Activated T-helper 1 cell treated with anti-CD3 and anti-CD28 coated beads, Interleukin-12 subunit alpha, Interleukin-12 subunit beta, Interleukin-2, Interleukin-4 antibody, amounts not matched to agents 30 ng/mL and 10 ng/mL and 1 ng/mL, durations not matched to agents 14 hours and 24 hours and 36 hours (primary cell): ENCODE measurements at regions not wholly inside any gene's neighbourhood (a gene's known extent, or its start where the extent isn't known, plus 50 kb on each side); places are given as distances from the start of the nearest gene placed in this dataset.

Source experiments
- DNase-seq: peaks from one replicate; pipeline ENCODE4 v3.0.0; 2021; ENCODE audit warnings: low spot score
- H3K27ac Mint-ChIP-seq: one replicate; pipeline ENCODE4 v1.8.0; 2021; ENCODE audit warnings: mild to moderate bottlenecking, mixed read lengths
- H3K27me3 Mint-ChIP-seq: one replicate; pipeline ENCODE4 v1.8.0; 2022; ENCODE audit warnings: mild to moderate bottlenecking, moderate library complexity, mixed read lengths; ENCODE audit not compliant: insufficient read depth
- H3K36me3 Mint-ChIP-seq: one replicate; pipeline ENCODE4 v1.8.0; 2021; ENCODE audit warnings: low read depth, mixed read lengths
- H3K4me1 Mint-ChIP-seq: one replicate; pipeline ENCODE4 v1.8.0; 2021; ENCODE audit warnings: low read depth, mixed read lengths
- H3K4me3 Mint-ChIP-seq: one replicate; pipeline ENCODE4 v1.8.0; 2021; ENCODE audit warnings: mild to moderate bottlenecking, moderate library complexity, mixed read lengths
- H3K9me3 Mint-ChIP-seq: one replicate; pipeline ENCODE4 v1.8.0; 2021; ENCODE audit warnings: mixed read lengths
- intact Hi-C: fragments of 100-400 bp; cut with micrococcal nuclease; formaldehyde crosslinking; loops from one replicate; pipeline ENCODE4 v1.15.1; 2024

DNA sequence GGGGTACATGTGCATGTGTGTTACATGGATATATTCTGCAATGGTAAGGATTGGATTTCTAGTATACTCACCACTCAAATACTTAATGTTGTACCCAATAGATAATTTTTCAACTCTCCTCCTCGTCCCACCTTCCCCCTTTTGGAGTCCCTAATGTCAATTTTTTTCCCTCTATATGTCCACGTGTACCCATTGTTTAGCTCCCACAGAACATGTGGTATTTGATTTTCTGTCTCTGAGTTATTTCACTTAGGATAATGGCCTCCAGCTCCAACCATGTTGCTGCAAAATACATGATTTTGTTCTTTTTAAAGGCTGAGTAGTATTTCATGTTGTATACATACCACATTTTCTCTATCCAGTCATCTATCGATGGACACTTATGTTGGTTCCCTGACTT is 97.2 kb upstream of the TMTC1 start:
- no peak for DNase-seq
- Mint-ChIP-seq H3K27ac (no peak overlapping the region), H3K27me3 (no peaks in the 10 kb centered on the region), H3K9me3 (no peaks in the 10 kb centered on the region), H3K4me1 (no peaks in the 10 kb centered on the region), H3K36me3 (no peaks in the 10 kb centered on the region), H3K4me3 (no peak overlapping the region)
- intact Hi-C loops = loop anchor here (5.0 kb wide), 1 partner anchor 274 kb away; no protein-coding TSS in a partner anchor

DNA sequence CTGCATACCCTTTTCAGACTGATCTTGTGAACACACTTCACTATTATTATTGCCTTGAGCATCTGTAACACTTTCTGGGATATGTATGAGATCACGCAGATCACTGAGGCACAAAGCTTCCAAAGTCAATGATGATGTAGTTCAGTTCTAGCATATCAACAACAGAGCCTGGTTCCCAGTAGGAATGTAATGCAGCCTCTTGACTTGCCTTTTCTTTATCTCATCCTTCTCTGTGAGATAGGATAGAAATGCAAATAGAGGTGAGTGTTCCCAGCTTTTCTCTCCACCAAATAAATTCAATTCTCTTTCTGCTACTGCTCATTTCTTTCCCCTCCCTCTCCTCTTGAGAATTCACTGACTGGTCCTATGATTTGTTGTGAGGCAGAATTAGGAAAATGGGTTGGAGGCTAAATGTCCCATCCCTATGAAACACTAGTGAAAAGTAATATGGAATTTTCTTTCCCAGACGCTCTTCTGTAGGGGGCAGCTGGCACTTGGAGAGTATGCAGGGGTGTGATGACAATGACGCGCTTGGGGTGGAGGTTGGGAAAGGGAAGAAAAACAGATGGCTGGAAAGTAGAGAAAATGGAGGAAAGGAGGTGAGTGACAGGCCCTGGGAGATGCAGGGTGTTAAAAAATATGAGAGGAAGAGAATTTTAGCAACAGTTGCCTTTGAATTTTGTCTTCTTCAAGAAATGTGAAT is 96.0 kb upstream of the TMTC1 start:
- H3K27me3 Mint-ChIP-seq = no peaks in the 10 kb centered on the region
- no peak for DNase-seq
- intact Hi-C loops = loop anchor here (5.0 kb wide), 1 partner anchor 272 kb away; no protein-coding TSS in a partner anchor
- H3K27ac Mint-ChIP-seq = no peak overlapping the region
- no peaks in the 10 kb centered on the region for H3K36me3 Mint-ChIP-seq
- no peak overlapping the region for H3K4me3 Mint-ChIP-seq
- no peaks in the 10 kb centered on the region for H3K4me1 Mint-ChIP-seq
- peaks cover 5% of the 10 kb centered on the region for H3K9me3 Mint-ChIP-seq

DNA sequence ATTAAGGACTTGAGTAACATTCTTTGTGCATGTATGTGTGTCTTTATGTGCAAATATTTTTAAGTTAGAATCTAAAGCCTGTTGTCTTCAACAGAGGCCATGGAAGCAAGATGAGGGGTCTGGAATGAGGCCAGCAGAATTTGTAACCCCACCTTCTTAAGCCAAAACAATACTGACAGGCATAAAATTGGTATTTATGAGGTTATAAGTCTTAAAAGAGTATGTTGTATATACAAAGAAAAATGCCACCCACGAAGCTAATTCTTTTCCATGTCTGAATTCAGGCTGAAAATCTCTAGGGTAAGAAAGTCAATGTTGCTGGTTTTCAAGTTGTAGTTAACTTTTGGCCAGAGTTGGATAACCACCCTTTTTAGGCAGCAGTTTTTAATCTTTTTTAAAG is 86.2 kb upstream of the TMTC1 start:
- no peak for DNase-seq
- Mint-ChIP-seq H3K36me3 (no peaks in the 10 kb centered on the region), H3K27ac (no peak overlapping the region), H3K9me3 (no peaks in the 10 kb centered on the region), H3K4me3 (no peak overlapping the region), H3K27me3 (no peaks in the 10 kb centered on the region), H3K4me1 (no peaks in the 10 kb centered on the region)
- intact Hi-C loops = no loop called here

GRCh38 chr12:29867823-29868222 is 84.1 kb upstream of the TMTC1 start:
- no peaks in the 10 kb centered on the region for H3K36me3 Mint-ChIP-seq
- H3K9me3 Mint-ChIP-seq = no peaks in the 10 kb centered on the region
- no peaks in the 10 kb centered on the region for H3K27me3 Mint-ChIP-seq
- H3K4me1 Mint-ChIP-seq = no peaks in the 10 kb centered on the region
- intact Hi-C loops = no loop called here
- no peak for DNase-seq
- no peak overlapping the region for H3K27ac Mint-ChIP-seq
- no peak overlapping the region for H3K4me3 Mint-ChIP-seq

DNA sequence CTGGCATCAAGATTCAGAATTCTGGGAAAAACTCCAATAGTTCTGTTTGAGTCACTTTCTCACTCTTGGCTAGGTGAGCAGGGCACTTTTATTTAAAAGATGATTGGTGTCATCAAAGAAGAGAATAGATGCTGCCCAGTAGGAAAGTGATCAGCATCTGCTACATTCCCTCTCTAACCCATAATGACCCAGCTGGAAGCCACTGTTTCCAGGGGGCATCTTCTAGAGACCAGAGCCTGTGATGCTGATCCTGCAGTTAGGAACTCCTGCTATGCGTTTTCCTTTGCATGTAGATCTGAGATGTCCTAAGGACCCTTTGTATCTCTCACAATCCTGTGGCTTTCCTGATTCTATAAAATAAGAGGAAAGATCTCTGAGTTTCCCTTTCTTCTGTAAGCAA is 79.9 kb upstream of the TMTC1 start:
- Mint-ChIP-seq H3K9me3 (no peaks in the 10 kb centered on the region), H3K36me3 (no peaks in the 10 kb centered on the region), H3K4me3 (no peak overlapping the region), H3K27ac (no peak overlapping the region), H3K4me1 (no peaks in the 10 kb centered on the region), H3K27me3 (no peaks in the 10 kb centered on the region)
- intact Hi-C loops = no loop called here
- no peak for DNase-seq

GRCh38 chr12:29858270-29858786 is 74.6 kb upstream of the TMTC1 start:
- Mint-ChIP-seq H3K27me3 (no peaks in the 10 kb centered on the region), H3K27ac (no peak overlapping the region), H3K9me3 (no peaks in the 10 kb centered on the region), H3K4me3 (no peak overlapping the region), H3K4me1 (no peaks in the 10 kb centered on the region), H3K36me3 (no peaks in the 10 kb centered on the region)
- no peak for DNase-seq
- intact Hi-C loops = no loop called here

DNA sequence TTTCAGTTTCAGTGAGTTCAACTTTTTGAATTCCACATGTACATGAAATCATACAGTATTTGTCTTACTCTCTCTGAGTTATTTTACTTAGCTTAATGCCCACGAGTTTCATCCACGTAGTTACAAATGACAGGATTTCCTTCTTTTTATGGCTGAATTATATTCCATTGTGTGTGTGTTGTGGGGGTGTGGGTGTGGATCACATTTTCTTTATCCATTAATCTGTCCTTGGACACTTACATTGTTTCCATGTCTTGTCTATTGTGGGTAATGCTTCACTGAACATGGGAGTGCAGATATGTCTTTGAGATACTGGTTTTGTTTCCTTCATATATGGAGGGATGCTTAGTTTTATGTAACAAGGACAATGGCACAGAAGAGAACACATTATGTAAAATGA is 63.5 kb upstream of the TMTC1 start:
- Mint-ChIP-seq H3K27ac (no peak overlapping the region), H3K4me1 (no peaks in the 10 kb centered on the region), H3K36me3 (no peaks in the 10 kb centered on the region), H3K9me3 (peaks cover 12% of the 10 kb centered on the region), H3K27me3 (no peaks in the 10 kb centered on the region), H3K4me3 (no peak overlapping the region)
- DNase-seq = no peak
- intact Hi-C loops = no loop called here

DNA sequence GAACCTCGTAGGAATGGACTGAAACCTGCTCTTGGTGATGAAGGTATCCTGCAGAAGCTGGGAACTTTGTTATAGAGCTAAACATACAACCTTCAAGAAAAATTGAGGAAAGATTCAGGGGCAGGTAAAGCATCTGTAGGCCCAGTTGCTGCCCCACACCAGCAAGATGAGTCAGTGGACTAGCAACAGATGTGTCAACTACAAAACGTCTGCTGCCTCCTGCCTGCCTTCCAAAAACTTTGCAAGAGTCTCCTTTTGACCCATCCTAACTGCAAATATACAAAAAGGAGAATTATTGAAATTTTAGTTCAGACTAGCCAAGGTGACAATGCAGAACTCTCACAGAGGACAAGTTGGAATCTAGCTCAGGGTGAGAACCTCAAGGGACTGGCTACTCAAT is 60.9 kb upstream of the TMTC1 start:
- Mint-ChIP-seq H3K4me1 (no peaks in the 10 kb centered on the region), H3K27me3 (no peaks in the 10 kb centered on the region), H3K27ac (no peak overlapping the region), H3K36me3 (no peaks in the 10 kb centered on the region), H3K4me3 (no peak overlapping the region), H3K9me3 (peaks cover 15% of the 10 kb centered on the region)
- no peak for DNase-seq
- intact Hi-C loops = no loop called here

- DNase-seq = no peak
- no peak overlapping the region for H3K4me3 Mint-ChIP-seq
- no peaks in the 10 kb centered on the region for H3K27me3 Mint-ChIP-seq
- H3K9me3 Mint-ChIP-seq = peaks cover 28% of the 10 kb centered on the region
- H3K36me3 Mint-ChIP-seq = no peaks in the 10 kb centered on the region
- no peaks in the 10 kb centered on the region for H3K4me1 Mint-ChIP-seq
- intact Hi-C loops = no loop called here
- H3K27ac Mint-ChIP-seq = no peak overlapping the region
Observed at GRCh38 chr12:29843036-29843435, 59.3 kb upstream of the TMTC1 start.

DNA sequence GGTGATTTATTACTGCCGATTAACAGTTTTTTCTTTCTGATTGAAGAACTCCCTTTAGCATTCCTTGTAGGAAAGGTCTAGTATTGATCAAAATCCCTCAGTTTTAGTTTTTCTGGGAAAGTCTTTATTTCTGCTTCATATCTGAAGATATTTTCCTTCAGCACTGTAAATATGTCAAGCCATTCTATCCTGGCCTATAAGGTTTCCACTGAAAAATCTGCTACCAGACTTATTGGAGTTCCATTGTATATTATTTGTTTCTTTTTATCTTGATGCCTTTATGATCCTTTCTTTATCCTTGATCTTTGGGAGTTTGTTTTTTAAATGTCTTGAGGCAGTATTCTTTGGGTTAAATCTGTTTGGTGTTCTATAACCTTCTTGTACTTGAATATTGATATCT is 55.0 kb upstream of the TMTC1 start:
- no peak overlapping the region for H3K27ac Mint-ChIP-seq
- no peaks in the 10 kb centered on the region for H3K4me1 Mint-ChIP-seq
- peaks cover 40% of the 10 kb centered on the region for H3K9me3 Mint-ChIP-seq
- H3K4me3 Mint-ChIP-seq = no peak overlapping the region
- DNase-seq = no peak
- intact Hi-C loops = no loop called here
- H3K36me3 Mint-ChIP-seq = no peaks in the 10 kb centered on the region
- no peaks in the 10 kb centered on the region for H3K27me3 Mint-ChIP-seq
